Heart left ventricle (tissue), 16 donors: ENCODE measurements at regions not wholly inside any gene's neighbourhood (a gene's known extent, or its start where the extent isn't known, plus 50 kb on each side); places are given as distances from the start of the nearest gene placed in this dataset.

ENCODE experiments used
- ATAC-seq, 4 donors: fragments of 200-7000 bp; cut with Tn5 transposase; one replicate each; pipeline ENCODE4 v1.9.1; 2020 to 2022; ENCODE audit warnings: moderate library complexity in 4 of 4, mild to moderate bottlenecking in 3 of 4, moderate number of reproducible peaks in 1 of 4
- DNase-seq, 5 donors: peaks; one replicate each; pipeline ENCODE4 v3.0.0-alpha.2; 2020
- H3K27ac ChIP-seq, 12 donors: fragments of 200-600 bp; sonication (generic) in 4 of 12; one replicate each; pipeline versions ENCODE4 v1.5.0 to v1.8.0; 2016 to 2022; ENCODE audit warnings: mild to moderate bottlenecking in 2 of 12
- H3K27me3 ChIP-seq, 9 donors: fragments of 200-600 bp; sonication (generic) in 2 of 9; one replicate each; pipeline versions ENCODE4 v1.5.1 to v1.8.0; 2016 to 2022; ENCODE audit warnings: mild to moderate bottlenecking in 3 of 9
- H3K36me3 ChIP-seq, 9 donors: fragments of 200-600 bp; sonication (generic) in 2 of 9; one replicate each; pipeline versions ENCODE4 v1.5.0 to v1.8.0; 2018 to 2022; ENCODE audit warnings: mild to moderate bottlenecking in 2 of 9
- H3K4me1 ChIP-seq, 12 donors: fragments of 200-600 bp; sonication (generic) in 4 of 12; one replicate each; pipeline versions ENCODE4 v1.5.0 to v1.8.0; 2016 to 2022; ENCODE audit warnings: mild to moderate bottlenecking in 3 of 12
- H3K4me3 ChIP-seq, 12 donors: fragments of 200-600 bp; sonication (generic) in 4 of 12; one replicate each; pipeline versions ENCODE4 v1.5.0 to v1.8.0; 2017 to 2022; ENCODE audit warnings: mild to moderate bottlenecking in 9 of 12, moderate library complexity in 4 of 12
- H3K9me3 ChIP-seq, 12 donors: fragments of 200-600 bp; sonication (generic) in 4 of 12; one replicate each; pipeline versions ENCODE4 v1.5.0 to v1.8.0; 2016 to 2022; ENCODE audit warnings: mild to moderate bottlenecking in 1 of 12
- POLR2A ChIP-seq, 2 donors: fragments of 450-650 bp; IDR thresholded peaks; one replicate each; pipeline ENCODE4 v1.6.1; 2017; ENCODE audit warnings: antibody characterized with exemption in 2 of 2, mild to moderate bottlenecking in 2 of 2, moderate library complexity in 2 of 2
- WGBS, 4 donors: extraction: QIAGEN DNeasy Blood & Tissue Kit in 2 of 4; methylation state at CpG; one replicate each; pipeline versions ENCODE4 v1.1.5 to v1.1.7; 2013 to 2018; 5-methylcytosine and 5-hydroxymethylcytosine counted together
- intact Hi-C, 10 donors: fragments of 100-400 bp; cut with DNase I; formaldehyde crosslinking; loops; one replicate each; pipeline versions ENCODE4 v1.11.1 to v1.14.2; 2022
- TF ChIP-seq, protein P1 (sequence below), 12 donors: fragments of 200-600 bp; sonication (generic) in 4 of 12; IDR thresholded peaks; one replicate each; pipeline versions ENCODE4 v1.5.0 to v1.8.0; 2018 to 2022; ENCODE audit warnings: antibody characterized with exemption in 12 of 12, mild to moderate bottlenecking in 5 of 12
- donor health status: ischemic (EF 13 %, LVEDD 7.1; RV severe dilation, severe dysfunction).
- donor health status: healthy with polysubstance abuse.
- donor health status: DM: no; HTN: yes; CAD: no.
- donor health status: DM: no; HTN: no; CAD: no.
- donor health status: ischemic (EF 25% LVEDD 6.9; RV normal size, moderate dysfunction).
- donor health status: ischemic (EF 25% LVEDD 5.7; RV mildly dilated, moderate dysfunction).
- donor health status: healthy.
- donor health status: DM: yes; HTN: yes; CAD: no.
- donor health status: ischemic (EF 35%, LVEDD 5.7; RV mildly dilated, moderate dysfunction).
- donor health status: nonischemic (EF 11% LVEDD 7.7; RV severe dilation, severe dysfunction).
- donor health status: DM: yes; HTN: yes; CAD: no.
- donor health status: PGD.
- donor health status: ischemic (EF 29% LVEDD 5.4; RV normal size, mild dysfunction).
- donor health status: nonischemic (EF 23%, LVEDD 6.1; RV moderate dilation, normal function).

GRCh38 chr18:45540125-45540524 lies 75.2 kb upstream of the SLC14A2 start:
- no peak overlapping the region for H3K27ac ChIP-seq
- H3K4me1 ChIP-seq, result no peaks in the 10 kb centered on the region
- TF ChIP-seq, protein P1, sequence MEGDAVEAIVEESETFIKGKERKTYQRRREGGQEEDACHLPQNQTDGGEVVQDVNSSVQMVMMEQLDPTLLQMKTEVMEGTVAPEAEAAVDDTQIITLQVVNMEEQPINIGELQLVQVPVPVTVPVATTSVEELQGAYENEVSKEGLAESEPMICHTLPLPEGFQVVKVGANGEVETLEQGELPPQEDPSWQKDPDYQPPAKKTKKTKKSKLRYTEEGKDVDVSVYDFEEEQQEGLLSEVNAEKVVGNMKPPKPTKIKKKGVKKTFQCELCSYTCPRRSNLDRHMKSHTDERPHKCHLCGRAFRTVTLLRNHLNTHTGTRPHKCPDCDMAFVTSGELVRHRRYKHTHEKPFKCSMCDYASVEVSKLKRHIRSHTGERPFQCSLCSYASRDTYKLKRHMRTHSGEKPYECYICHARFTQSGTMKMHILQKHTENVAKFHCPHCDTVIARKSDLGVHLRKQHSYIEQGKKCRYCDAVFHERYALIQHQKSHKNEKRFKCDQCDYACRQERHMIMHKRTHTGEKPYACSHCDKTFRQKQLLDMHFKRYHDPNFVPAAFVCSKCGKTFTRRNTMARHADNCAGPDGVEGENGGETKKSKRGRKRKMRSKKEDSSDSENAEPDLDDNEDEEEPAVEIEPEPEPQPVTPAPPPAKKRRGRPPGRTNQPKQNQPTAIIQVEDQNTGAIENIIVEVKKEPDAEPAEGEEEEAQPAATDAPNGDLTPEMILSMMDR (IDR thresholded peaks at IDR 0.05), result no peak
- no peak for TF ChIP-seq POLR2A (IDR thresholded peaks at IDR 0.05)
- H3K4me3 ChIP-seq, result no peak overlapping the region
- intact Hi-C loops, result no loop called here
- H3K27me3 ChIP-seq, result no peaks in the 10 kb centered on the region
- 74 to 80% (median 76%) methylated on average over 7 of the region's 7 CpGs for WGBS, 4 donors
- H3K9me3 ChIP-seq, result peaks cover 0 to 13% (median 0%) of the 10 kb centered on the region in 12 donors
- no peaks in the 10 kb centered on the region for H3K36me3 ChIP-seq
- no peak for DNase-seq
- no peak for ATAC-seq

DNA sequence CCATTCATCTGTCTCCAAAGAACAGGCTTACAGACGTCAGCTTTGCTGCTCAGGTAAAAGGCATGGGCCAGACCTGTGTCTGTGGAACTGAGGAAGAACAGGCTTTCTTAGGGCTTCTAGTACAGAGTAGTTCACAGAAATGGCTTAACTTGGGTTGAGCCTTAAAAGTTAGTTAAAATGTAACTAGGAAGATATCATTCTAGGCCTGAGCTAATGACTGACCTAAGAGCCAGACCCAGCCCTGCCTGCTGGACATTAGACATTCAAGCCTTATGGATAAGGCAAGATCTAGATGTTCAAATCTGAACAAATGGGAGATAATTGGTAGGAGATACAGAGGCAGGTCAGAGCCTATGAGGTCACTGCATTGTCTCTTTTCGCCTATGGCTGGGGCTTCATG lies 73.9 kb upstream of the SLC14A2 start:
- TF ChIP-seq, protein P1 (IDR thresholded peaks at IDR 0.05), result no peak
- TF ChIP-seq POLR2A (IDR thresholded peaks at IDR 0.05), result no peak
- H3K4me3 ChIP-seq, result no peak overlapping the region
- DNase-seq (no peak), ATAC-seq (no peak)
- no peak overlapping the region for H3K27ac ChIP-seq
- H3K36me3 ChIP-seq, result no peaks in the 10 kb centered on the region
- 79 to 89% (median 87%) methylated on average over 2 of the region's 2 CpGs for WGBS, 4 donors
- no peaks in the 10 kb centered on the region for H3K27me3 ChIP-seq
- intact Hi-C loops, result no loop called here
- H3K9me3 ChIP-seq, result peaks cover 0 to 13% (median 0%) of the 10 kb centered on the region in 12 donors
- H3K4me1 ChIP-seq, result no peaks in the 10 kb centered on the region

GRCh38 chr18:45542043-45542442 lies 73.2 kb upstream of the SLC14A2 start:
- Histone ChIP-seq H3K4me1 (no peaks in the 10 kb centered on the region), H3K36me3 (no peaks in the 10 kb centered on the region), H3K9me3 (peaks cover 0 to 13% (median 0%) of the 10 kb centered on the region in 12 donors), H3K4me3 (no peak overlapping the region), H3K27me3 (no peaks in the 10 kb centered on the region), H3K27ac (no peak overlapping the region)
- no peak for DNase-seq
- 48 to 72% (median 58%) methylated on average over 5 of the region's 5 CpGs for WGBS, 4 donors
- ATAC-seq, result no peak
- intact Hi-C loops, result no loop called here
- TF ChIP-seq, protein P1 (IDR thresholded peaks at IDR 0.05), result no peak
- TF ChIP-seq POLR2A (IDR thresholded peaks at IDR 0.05), result no peak

DNA sequence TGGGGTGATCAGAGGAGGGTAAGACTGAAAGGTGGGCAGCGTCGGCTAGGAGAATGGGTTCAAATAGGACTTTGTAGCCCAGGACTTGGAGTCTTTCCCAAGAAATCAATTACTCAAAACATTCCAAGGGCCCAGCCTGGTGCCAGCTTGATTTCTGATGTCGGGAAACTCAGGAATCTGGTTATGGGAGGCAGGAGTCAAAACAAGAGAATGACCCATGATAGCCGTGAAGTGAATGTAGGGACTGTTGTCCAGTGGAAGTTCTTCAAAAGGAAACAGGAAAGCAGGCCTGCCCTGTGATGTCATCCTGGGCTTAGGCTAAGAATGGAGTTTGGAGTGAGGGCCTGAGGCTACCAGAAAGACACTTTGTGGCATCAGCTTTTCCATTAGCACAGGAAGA lies 67.4 kb upstream of the SLC14A2 start:
- WGBS, 4 donors, result 78 to 87% (median 79%) methylated on average over 4 of the region's 4 CpGs
- H3K9me3 ChIP-seq, result no peaks in the 10 kb centered on the region
- no peak for DNase-seq

More for the DNA sequence above, 67.4 kb upstream of the SLC14A2 start:
- no peak overlapping the region for H3K27ac ChIP-seq
- H3K4me1 ChIP-seq, result no peaks in the 10 kb centered on the region
- H3K4me3 ChIP-seq, result no peak overlapping the region
- H3K27me3 ChIP-seq, result no peaks in the 10 kb centered on the region
- intact Hi-C loops, result no loop called here
- H3K36me3 ChIP-seq, result no peaks in the 10 kb centered on the region
- no peak for ATAC-seq
- TF ChIP-seq, protein P1 (IDR thresholded peaks at IDR 0.05), result no peak
- TF ChIP-seq POLR2A (IDR thresholded peaks at IDR 0.05), result no peak
